SIG-M5 (cell line): ENCODE measurements at regions not wholly inside any gene's neighbourhood (a gene's known extent, or its start where the extent isn't known, plus 50 kb on each side); places are given as distances from the start of the nearest gene placed in this dataset.

ENCODE experiments used
- DNase-seq: peaks from one replicate; lab custom pipeline; 2025; lab: John Stamatoyannopoulos, UW

DNA sequence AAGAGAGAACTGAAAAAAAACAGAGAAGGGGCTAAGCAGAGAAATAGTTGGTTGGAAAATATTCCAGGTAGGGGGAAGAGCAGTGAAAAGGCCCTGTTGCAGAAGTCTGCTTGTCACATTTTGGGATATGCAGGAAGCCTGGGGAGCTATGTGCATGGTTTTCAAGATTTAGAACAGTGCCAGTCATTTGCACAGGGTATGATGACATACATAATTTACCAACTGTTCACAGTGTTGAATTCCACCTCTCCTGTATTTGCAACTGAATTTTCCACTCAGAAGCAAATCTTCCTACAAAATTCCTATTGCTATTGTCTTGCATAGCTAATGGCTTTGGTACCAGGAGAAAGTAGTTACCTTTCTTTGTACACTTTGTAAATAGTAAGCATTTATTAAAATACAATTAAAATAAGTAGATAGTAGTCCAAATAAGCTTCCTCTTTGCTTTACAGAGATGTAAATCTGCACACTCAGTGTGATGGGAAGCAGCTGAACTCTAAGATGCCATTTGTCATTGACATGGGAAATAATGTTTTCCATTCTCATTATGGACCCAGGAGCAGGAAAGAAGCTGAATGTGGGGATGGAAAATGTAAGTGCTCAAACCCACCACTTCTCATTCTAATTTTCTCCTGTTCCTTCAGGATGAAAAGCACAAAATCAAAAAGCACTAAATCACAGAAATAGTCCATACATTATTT lies 177.4 kb downstream of the BTG1 start:
- DNase-seq: no peak

DNA sequence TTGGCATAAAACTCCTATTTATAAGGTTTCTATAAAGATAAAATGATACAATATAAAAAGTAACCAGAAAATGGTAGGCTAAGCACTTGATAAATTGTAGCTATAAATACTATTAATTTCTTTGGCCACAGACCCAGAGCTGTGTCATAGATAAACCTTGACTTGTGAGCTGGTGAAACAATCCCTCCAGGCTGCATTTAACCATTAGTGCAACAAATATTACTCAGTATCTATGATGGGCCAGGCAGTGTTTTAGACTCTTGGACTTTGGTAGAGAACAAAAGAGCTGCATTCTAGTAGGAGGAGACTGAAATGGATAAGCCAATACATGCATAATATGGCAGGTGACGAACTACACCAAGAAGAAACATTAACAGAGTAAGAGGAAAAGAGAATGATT lies 178.1 kb downstream of the BTG1 start:
- DNase-seq: no peak

DNA sequence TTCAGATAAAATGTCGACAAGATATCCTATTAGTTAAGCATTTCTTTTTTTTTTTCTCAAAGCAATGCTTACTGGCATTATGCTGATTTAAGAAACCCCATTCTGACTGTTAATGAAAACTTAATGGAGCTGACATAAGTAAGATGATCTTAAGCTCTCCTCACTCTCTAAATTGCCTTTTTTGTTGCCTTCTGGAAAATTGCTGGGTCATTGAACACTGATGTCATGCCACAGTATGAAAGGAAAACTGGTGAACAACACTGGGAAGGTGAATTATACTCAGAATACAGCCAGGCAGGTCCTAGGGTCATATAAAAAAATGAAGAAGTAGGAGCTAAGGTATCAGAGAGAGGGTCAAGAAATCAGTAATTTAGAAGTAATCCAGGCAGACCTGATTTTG lies 179.9 kb downstream of the BTG1 start:
- DNase-seq: no peak

- DNase-seq: no peak
These were observed 181.1 kb downstream of the BTG1 start for GRCh38 chr12:91964501-91964900.

GRCh38 chr12:91959220-91959619 lies 186.4 kb downstream of the BTG1 start:
- DNase-seq: no peak

- no peak for DNase-seq
These were observed 186.8 kb downstream of the BTG1 start for GRCh38 chr12:91958816-91959215.

- no peak for DNase-seq
These were observed 190.9 kb downstream of the BTG1 start for GRCh38 chr12:91954747-91955146.

GRCh38 chr12:91954326-91954725 lies 191.3 kb downstream of the BTG1 start:
- no peak for DNase-seq

GRCh38 chr12:91952916-91953315 lies 192.7 kb downstream of the BTG1 start:
- DNase-seq: no peak

- DNase-seq: no peak
These were observed 194.1 kb downstream of the BTG1 start for GRCh38 chr12:91951571-91951970.

DNA sequence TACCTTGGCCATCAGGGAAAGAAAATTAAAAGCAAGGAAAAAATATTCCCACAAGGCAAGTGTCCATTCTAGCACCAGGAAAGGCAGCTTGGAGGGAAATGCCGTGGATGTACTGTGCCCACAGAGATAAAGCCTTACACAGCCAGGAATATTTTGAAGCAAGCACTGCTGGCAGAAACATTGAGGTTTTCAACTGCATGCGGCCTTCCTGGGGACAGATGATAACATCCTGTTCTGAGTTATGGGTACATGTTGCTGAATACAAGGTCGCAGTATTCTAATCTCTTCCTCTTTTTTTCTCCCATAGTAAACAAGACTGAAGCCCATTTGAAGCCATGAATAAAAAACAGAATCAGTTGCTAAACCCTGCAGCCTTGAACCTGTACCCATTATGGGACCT lies 197.1 kb downstream of the BTG1 start:
- no peak for DNase-seq

- DNase-seq: peak; percentile 35
These were observed 198.2 kb downstream of the BTG1 start for GRCh38 chr12:91947459-91947858.

GRCh38 chr12:91944637-91945036 lies 201.0 kb downstream of the BTG1 start:
- no peak for DNase-seq

- DNase-seq: no peak
These were observed 204.6 kb downstream of the BTG1 start for GRCh38 chr12:91940826-91941570.

DNA sequence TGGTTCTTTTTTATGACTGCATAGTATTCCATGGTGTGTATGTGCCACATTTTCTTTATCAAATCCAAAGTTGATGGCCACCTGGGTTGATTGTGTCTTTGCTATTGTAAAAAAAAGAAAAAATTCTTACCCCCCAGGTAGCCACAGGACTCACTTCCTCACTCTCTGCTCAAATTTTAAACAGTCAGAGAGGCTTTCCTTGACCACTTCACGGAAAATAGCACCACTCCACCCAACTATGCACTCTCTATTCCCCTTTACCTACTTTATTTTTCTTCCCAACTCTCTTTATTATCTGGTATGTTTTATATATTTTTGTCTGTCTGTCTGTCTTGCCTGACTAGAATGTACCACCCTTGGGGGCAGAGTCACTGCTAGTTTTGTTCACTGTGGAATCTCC lies 205.3 kb downstream of the BTG1 start:
- DNase-seq: no peak

DNA sequence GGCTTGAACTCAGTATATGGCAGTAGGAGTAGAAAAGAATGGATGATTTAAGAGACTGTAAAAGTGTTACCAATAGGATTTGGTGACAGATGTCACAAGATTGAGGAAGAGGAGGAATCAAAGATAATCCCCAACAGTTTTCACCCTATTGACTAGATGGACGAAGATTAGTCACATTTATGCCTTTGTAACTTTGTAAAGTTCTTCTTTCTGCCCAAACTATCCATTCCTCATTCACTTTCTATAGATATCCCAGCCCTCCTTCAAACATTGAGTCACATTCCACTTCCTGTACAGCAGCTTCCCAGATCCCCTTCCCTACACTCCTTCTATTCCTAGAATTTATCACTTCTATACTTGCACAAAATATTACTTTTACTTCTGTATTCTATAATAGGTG lies 207.9 kb downstream of the BTG1 start:
- no peak for DNase-seq

DNA sequence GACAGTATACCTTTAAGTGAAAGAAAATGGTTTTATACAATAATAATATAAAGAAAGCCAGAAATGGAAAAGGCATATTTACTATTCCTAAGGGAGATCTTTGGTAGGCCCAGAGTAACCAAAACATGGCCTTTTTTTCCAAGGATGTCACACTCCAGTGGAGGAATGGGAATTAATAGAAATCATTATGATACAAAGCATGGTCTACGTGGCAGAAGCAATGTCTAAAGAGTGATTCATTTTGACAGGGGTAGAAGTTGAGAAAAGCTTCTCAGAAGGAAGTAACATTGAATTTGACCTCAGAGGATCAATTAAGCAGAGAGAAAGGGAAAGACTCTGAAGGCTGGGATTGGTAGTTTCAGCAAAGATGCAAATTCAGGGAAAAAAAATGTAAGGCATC lies 208.6 kb downstream of the BTG1 start:
- no peak for DNase-seq

GRCh38 chr12:91935296-91935695 lies 210.3 kb downstream of the BTG1 start:
- DNase-seq: no peak

GRCh38 chr12:91931111-91931510 lies 214.5 kb downstream of the BTG1 start:
- no peak for DNase-seq

DNA sequence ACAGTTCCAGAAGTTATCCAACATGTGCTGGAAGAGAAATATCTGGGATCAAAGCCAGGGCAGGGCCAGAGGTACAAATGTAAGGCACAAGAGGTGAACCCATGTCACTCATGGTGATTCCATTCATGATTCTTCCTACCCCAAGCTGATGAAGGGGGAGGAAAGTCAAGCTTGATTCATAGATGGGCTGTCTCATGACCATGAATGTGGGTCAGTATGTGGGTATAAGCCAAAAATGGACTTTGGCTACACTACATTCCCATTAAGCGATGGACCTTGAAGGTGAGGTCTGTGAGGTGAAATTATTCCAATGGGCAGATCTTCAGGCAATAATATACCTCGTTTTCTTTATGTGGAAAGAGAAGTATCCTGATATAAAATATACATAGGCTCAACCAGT lies 217.1 kb downstream of the BTG1 start:
- DNase-seq: no peak

DNA sequence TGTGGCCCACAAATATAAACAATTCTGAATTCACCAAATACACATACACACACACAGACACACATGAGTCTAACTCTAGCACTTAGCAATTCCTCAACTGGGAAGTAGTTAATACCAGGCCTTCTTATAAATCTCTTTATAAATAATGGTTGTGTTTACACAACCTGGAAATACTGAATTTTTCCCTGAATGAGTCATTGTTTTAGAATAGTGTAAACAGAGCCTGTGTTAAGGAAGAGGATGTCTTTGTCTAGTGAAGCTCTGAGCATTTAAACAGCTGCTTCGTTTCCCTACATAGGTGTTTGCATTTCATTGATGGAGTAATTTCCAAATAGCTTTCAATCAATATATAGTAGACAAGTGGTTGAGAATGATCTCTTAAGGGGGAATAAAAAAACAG lies 218.8 kb downstream of the BTG1 start:
- DNase-seq: no peak

DNA sequence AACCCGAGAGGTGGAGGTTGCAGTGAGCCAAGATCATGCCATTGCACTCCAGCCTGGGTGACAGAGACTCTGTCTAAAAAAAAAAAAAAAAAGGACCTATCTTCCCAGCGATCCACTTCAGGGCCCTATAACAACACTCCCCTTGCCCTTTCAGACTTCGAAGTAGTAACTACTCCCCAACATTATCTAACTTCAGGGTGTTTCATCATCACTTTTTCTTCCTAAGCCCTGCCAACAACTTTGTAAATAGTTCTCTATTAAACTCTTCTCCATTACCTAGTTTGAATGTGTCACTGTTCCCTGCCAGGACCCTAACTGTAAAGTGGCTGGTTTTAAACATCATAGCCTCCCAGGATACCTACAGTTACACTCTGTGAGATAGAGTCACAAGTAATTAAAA lies 220.8 kb downstream of the BTG1 start:
- DNase-seq: no peak

- no peak for DNase-seq
These were observed 221.8 kb downstream of the BTG1 start for GRCh38 chr12:91923864-91924263.

DNA sequence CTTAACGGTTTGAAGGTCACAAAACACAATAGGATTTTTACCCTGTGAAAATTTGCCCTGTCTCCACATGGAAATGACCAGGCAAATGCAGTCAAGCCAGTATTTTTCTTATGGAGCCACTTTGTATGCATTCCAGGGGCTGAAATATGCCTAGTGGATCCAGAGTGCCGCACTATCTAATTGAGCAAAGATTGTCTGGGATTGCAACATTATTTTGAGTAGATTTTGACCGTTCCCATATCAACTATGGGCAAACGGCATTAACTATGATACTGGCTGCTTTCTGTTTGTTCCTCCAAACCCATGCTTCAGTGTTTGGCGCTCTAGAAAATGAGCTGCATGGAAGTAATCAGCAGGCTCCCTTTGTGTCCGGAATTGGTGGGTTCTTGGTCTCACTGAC lies 223.0 kb downstream of the BTG1 start:
- no peak for DNase-seq
